22Rv1 (cell line): ENCODE measurements at regions not wholly inside any gene's neighbourhood (a gene's known extent, or its start where the extent isn't known, plus 50 kb on each side); places are given as distances from the start of the nearest gene placed in this dataset.
A peak's percentile ranks its signal among the peaks of the same experiment; 100 is the strongest.

Experiments used
- H3K27ac ChIP-seq: fragments of 450-650 bp; 2 replicates; pipeline ENCODE4 v1.5.1; 2017
- CTCF ChIP-seq: fragments of 450-650 bp; IDR thresholded peaks from 2 replicates; pipeline ENCODE4 v1.5.1; 2017; ENCODE audit warnings: mild to moderate bottlenecking
- ZFX ChIP-seq: fragments of 450-650 bp; IDR thresholded peaks from 2 replicates; pipeline ENCODE4 v1.6.1; 2017; ENCODE audit warnings: antibody characterized with exemption, borderline replicate concordance

GRCh38 chr4:128346054-128346716 lies 58.6 kb upstream of the PGRMC2 start:
- TF ChIP-seq CTCF: no peak
- no peak for TF ChIP-seq ZFX
- H3K27ac ChIP-seq: no peak overlapping the region

GRCh38 chr4:128345650-128346049 lies 58.0 kb upstream of the PGRMC2 start:
- TF ChIP-seq CTCF: no peak
- TF ChIP-seq ZFX: no peak
- H3K27ac ChIP-seq: no peak overlapping the region

GRCh38 chr4:128342762-128343161 lies 55.1 kb upstream of the PGRMC2 start:
- H3K27ac ChIP-seq: no peak overlapping the region
- TF ChIP-seq ZFX (no peak), CTCF (no peak)

- no peak for TF ChIP-seq ZFX
- TF ChIP-seq CTCF: peak; percentile 15; the same call in 1 of the 2 replicates
- H3K27ac ChIP-seq: no peak overlapping the region
Observed at GRCh38 chr4:128341634-128342033, 54.0 kb upstream of the PGRMC2 start.

GRCh38 chr4:128338634-128339355 lies 51.2 kb upstream of the PGRMC2 start:
- TF ChIP-seq CTCF: no peak
- TF ChIP-seq ZFX: no peak
- no peak overlapping the region for H3K27ac ChIP-seq

- TF ChIP-seq CTCF: no peak
- no peak for TF ChIP-seq ZFX
- no peak overlapping the region for H3K27ac ChIP-seq
Observed at GRCh38 chr4:128337863-128338262, 50.2 kb upstream of the PGRMC2 start.
